K562 (cell line): ENCODE measurements at regions not wholly inside any gene's neighbourhood (a gene's known extent, or its start where the extent isn't known, plus 50 kb on each side); places are given as distances from the start of the nearest gene placed in this dataset.

Experiments used
- ATAC-seq: fragments of 200-7000 bp; cut with Tn5 transposase; 3 replicates; pipeline ENCODE4 v1.9.1; 2020; ENCODE audit warnings: moderate library complexity
- BruUV-seq: library from RNA; stranded (reverse); fragments of 400-500 nt; replicated peaks from 2 replicates; lab custom pipeline; 2021; lab: Mats Ljungman, UMichigan
- CTCF ChIA-PET: fragments of 300-600 bp; formaldehyde crosslinking; extraction: SDS; loops from one replicate; lab custom pipeline; 2021; ENCODE audit warnings: low intra/inter-chr PET ratio; lab: Yijun Ruan, JAX
- POLR2A ChIA-PET: fragments of 300-600, 350-650 bp; sonication (Branson Sonifier 250); formaldehyde crosslinking; extraction: SDS; loops from one replicate; lab custom pipeline; 2021; ENCODE audit warnings: antibody characterized with exemption, inconsistent platforms; lab: Yijun Ruan, JAX
- DNase-seq, 4 experiments: peaks; one replicate each; pipeline versions ENCODE4 v3.0.0 to v3.0.0-alpha.2; 2011 to 2018; ENCODE audit warnings: low spot score in 3 of 4, mixed read lengths in 3 of 4; ENCODE audit errors: extremely low read depth in 1 of 4
- FAIRE-seq: peaks from 2 replicates; lab custom pipeline; 2011; peaks lifted over from hg19 to GRCh38; lab: Jason Lieb, UNC
- H2AFZ ChIP-seq: 2 replicates; pipeline ENCODE4 v1.6.0; 2011; ENCODE audit warnings: low read depth, low read length, control low read depth, inconsistent platforms
- H3K27ac ChIP-seq: fragments of 200-600 bp; 3 replicates; pipeline ENCODE4 v1.8.0; 2011; ENCODE audit warnings: low read depth, mild to moderate bottlenecking, control low read depth, inconsistent platforms, low read length, moderate library complexity, mixed read lengths; ENCODE audit errors: extremely low read depth
- H3K27me3 ChIP-seq, 2 experiments: fragments of 300-600 bp in 1 of 2; 2 replicates in 1 of 2; 3 replicates in 1 of 2; pipeline versions ENCODE4 v1.6.0 to v1.8.0; 2011; ENCODE audit warnings: inconsistent platforms in 2 of 2, low read length in 2 of 2, mild to moderate bottlenecking in 1 of 2, mixed read lengths in 1 of 2, moderate library complexity in 1 of 2; ENCODE audit not compliant: control insufficient read depth in 2 of 2, insufficient read depth in 2 of 2
- H3K36me3 ChIP-seq: fragments of 300-600 bp; 3 replicates; pipeline ENCODE4 v1.8.0; 2011; ENCODE audit warnings: mild to moderate bottlenecking, low read length, inconsistent platforms; ENCODE audit not compliant: control insufficient read depth, insufficient read depth
- H3K4me1 ChIP-seq, 2 experiments: fragments of 200-600 bp in 1 of 2; replicated peaks in 1 of 2; 2 replicates in 1 of 2; 3 replicates in 1 of 2; pipeline versions ENCODE4 v1.5.1 to v1.8.0; 2011; ENCODE audit warnings: inconsistent platforms in 2 of 2, low read length in 2 of 2, mild to moderate bottlenecking in 1 of 2, mixed read lengths in 1 of 2, moderate library complexity in 1 of 2; ENCODE audit not compliant: control insufficient read depth in 2 of 2, insufficient read depth in 2 of 2
- H3K4me2 ChIP-seq: 2 replicates; pipeline ENCODE4 v1.6.1; 2011; ENCODE audit warnings: low read length, control low read depth, inconsistent platforms, mixed read lengths; ENCODE audit not compliant: insufficient read depth
- H3K4me3 ChIP-seq: fragments of 200-600 bp; sonication (generic), shearing (Covaris generic); 2 replicates; pipeline ENCODE4 v1.5.1; 2016; ENCODE audit warnings: control low read depth, inconsistent platforms
- H3K79me2 ChIP-seq: fragments of 200-600 bp; 3 replicates; pipeline ENCODE4 v1.8.0; 2011; ENCODE audit warnings: low read length, inconsistent platforms; ENCODE audit not compliant: control insufficient read depth, insufficient read depth
- H3K9ac ChIP-seq, 2 experiments: 2 replicates each; pipeline versions ENCODE4 v1.6.0 to v1.6.1; 2011; ENCODE audit warnings: low read depth in 2 of 2, low read length in 2 of 2, control low read depth in 1 of 2, inconsistent platforms in 1 of 2, mild to moderate bottlenecking in 1 of 2, mixed read lengths in 1 of 2; ENCODE audit not compliant: insufficient read depth in 1 of 2
- H3K9me1 ChIP-seq: one replicate; pipeline ENCODE4 v1.6.0; 2011; ENCODE audit warnings: inconsistent platforms, mild to moderate bottlenecking, low read length, moderate library complexity; ENCODE audit not compliant: control insufficient read depth, insufficient read depth
- H3K9me3 ChIP-seq: replicated peaks from 2 replicates; pipeline ENCODE4 v1.5.1; 2011; ENCODE audit warnings: low read depth, low read length, inconsistent platforms; ENCODE audit not compliant: control insufficient read depth, insufficient read depth
- H4K20me1 ChIP-seq: replicated peaks from 2 replicates; pipeline ENCODE4 v1.6.1; 2011; ENCODE audit warnings: low read length, inconsistent platforms, mixed read lengths; ENCODE audit not compliant: control insufficient read depth, insufficient read depth
- RFX1 ChIP-seq: fragments of 450-650 bp; IDR thresholded peaks from 2 replicates; pipeline ENCODE4 v1.6.1; 2016; ENCODE audit warnings: mild to moderate bottlenecking, moderate library complexity
- ZFP1 ChIP-seq: fragments of 450-650 bp; formaldehyde crosslinking; IDR thresholded peaks from 2 replicates; pipeline ENCODE4 v1.4.0; 2020; ENCODE audit warnings: mild to moderate bottlenecking, mixed read lengths
- ZNF609 ChIP-seq: sonication (generic); formaldehyde crosslinking; IDR thresholded peaks from 2 replicates; pipeline ENCODE4 v1.8.1; 2023; ENCODE audit warnings: missing genetic modification reagents, mild to moderate bottlenecking, borderline replicate concordance
- ZNF696 ChIP-seq: fragments of 250-450 bp; sonication (Bioruptor Pico); conservative IDR thresholded peaks from 2 replicates; pipeline ENCODE4 v1.4.0; 2020; ENCODE audit warnings: mild to moderate bottlenecking, moderate library complexity
- WGBS: fragments of 100-300 bp; shearing (Covaris generic); methylation state at CpG from one replicate; pipeline ENCODE4 v1.1.6; 2016; ENCODE audit warnings: low coverage, mixed read lengths; ENCODE audit not compliant: insufficient coverage; ENCODE audit errors: missing lambda C conversion rate; 5-methylcytosine and 5-hydroxymethylcytosine counted together
- in situ Hi-C: fragments of 300-500 bp; cut with MboI; formaldehyde crosslinking; loops from 4 replicates; pipeline ENCODE4 v1.15.0; 2018; ENCODE audit warnings: inconsistent platforms, mixed read lengths
- intact Hi-C: fragments of 100-400 bp; cut with micrococcal nuclease; formaldehyde crosslinking; loops from 2 replicates; pipeline ENCODE4 v1.14.2; 2022

DNA sequence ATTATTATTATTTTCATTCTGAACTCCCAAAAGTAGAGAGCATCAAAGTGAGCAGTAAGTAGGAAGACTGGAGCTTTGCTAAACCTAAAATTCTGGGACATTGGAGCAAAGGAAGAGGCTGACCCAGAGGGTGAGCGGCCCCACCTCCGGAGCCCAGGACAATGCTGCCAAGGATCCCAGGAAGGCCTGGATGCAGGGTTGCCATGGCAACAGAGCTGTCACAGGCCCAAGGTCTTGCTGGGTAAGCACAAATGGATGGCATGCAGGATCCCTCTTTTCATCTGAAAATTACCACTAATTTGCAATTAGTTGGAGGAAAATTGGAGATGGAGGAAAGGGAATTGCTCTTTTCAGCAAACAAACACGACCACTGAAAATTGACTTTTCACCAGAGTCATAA, 457.9 kb upstream of the CDH5 start:
- Histone ChIP-seq H2AFZ (no peak overlapping the region), H3K9ac (no peak overlapping the region), H3K9me1 (no peaks in the 10 kb centered on the region), H4K20me1 (no peaks in the 10 kb centered on the region), H3K4me1 (no peaks in the 10 kb centered on the region), H3K79me2 (no peaks in the 10 kb centered on the region), H3K27ac (no peak overlapping the region), H3K27me3 (no peaks in the 10 kb centered on the region; a peak in 1 of 5 replicates), H3K36me3 (no peaks in the 10 kb centered on the region), H3K4me2 (no peak overlapping the region), H3K4me3 (no peak overlapping the region), H3K9me3 (no peaks in the 10 kb centered on the region)
- DNase-seq (peak in 1 of 4 experiments; percentile 19), ATAC-seq (no peak), FAIRE-seq (no peak)
- WGBS: 0% methylated on average over 3 of the region's 3 CpGs
- intact Hi-C loops: no loop called here
- ChIA-PET CTCF (no interaction called here), POLR2A (no interaction called here)
- in situ Hi-C loops: no loop called here
- TF ChIP-seq RFX1 (peak; percentile 80), ZFP1 (CRISPR knock-in tag) (no peak), ZNF696 (CRISPR knock-in tag) (no peak), ZNF609 (CRISPR knock-in tag) (no peak)
- BruUV-seq: no TSS peak
